ENCODE measurements at regions not wholly inside any gene's neighbourhood (a gene's known extent, or its start where the extent isn't known, plus 50 kb on each side); places are given as distances from the start of the nearest gene placed in this dataset. TPM values are rescaled to one million over a fixed set of nuclear protein-coding genes. Genes with fewer than 3 reads are reported as not detected.

- Histone ChIP-seq H3K9me3 (ENCODE audit: control insufficient read depth, insufficient read depth, low read length) (no peaks in the 10 kb centered on the region), H3K27ac (ENCODE audit: low read depth, low read length) (no peak overlapping the region), H3K27me3 (ENCODE audit: control insufficient read depth, insufficient read depth, low read length) (no peaks in the 10 kb centered on the region), H3K36me3 (ENCODE audit: control insufficient read depth, insufficient read depth, low read length) (no peaks in the 10 kb centered on the region), H3K4me3 (ENCODE audit: low read depth, low read length) (no peak overlapping the region), H3K4me1 (ENCODE audit: control insufficient read depth, insufficient read depth, low read length) (no peaks in the 10 kb centered on the region)
- no peak for DNase-seq (ENCODE audit: low read depth in 4 of 6, low spot score in 6 of 6)
- WGBS (ENCODE audit: insufficient coverage) = no CpG with 5 or more reads among the region's 2 CpGs
Measured at GRCh38 chr20:11852189-11852588, 65.5 kb upstream of the BTBD3 start.

GRCh38 chr20:11852811-11853210, 64.9 kb upstream of the BTBD3 start:
- H3K4me1 ChIP-seq (ENCODE audit: control insufficient read depth, insufficient read depth, low read length) = no peaks in the 10 kb centered on the region
- no CpG with 5 or more reads among the region's 1 CpG for WGBS (ENCODE audit: insufficient coverage)
- H3K27ac ChIP-seq (ENCODE audit: low read depth, low read length) = no peak overlapping the region
- H3K36me3 ChIP-seq (ENCODE audit: control insufficient read depth, insufficient read depth, low read length) = no peaks in the 10 kb centered on the region
- no peak for DNase-seq (ENCODE audit: low read depth in 4 of 6, low spot score in 6 of 6)
- H3K4me3 ChIP-seq (ENCODE audit: low read depth, low read length) = no peak overlapping the region
- H3K27me3 ChIP-seq (ENCODE audit: control insufficient read depth, insufficient read depth, low read length) = no peaks in the 10 kb centered on the region
- no peaks in the 10 kb centered on the region for H3K9me3 ChIP-seq (ENCODE audit: control insufficient read depth, insufficient read depth, low read length)

GRCh38 chr20:11853359-11853758, 64.3 kb upstream of the BTBD3 start:
- Histone ChIP-seq H3K4me1 (ENCODE audit: control insufficient read depth, insufficient read depth, low read length) (no peaks in the 10 kb centered on the region), H3K27me3 (ENCODE audit: control insufficient read depth, insufficient read depth, low read length) (no peaks in the 10 kb centered on the region), H3K36me3 (ENCODE audit: control insufficient read depth, insufficient read depth, low read length) (no peaks in the 10 kb centered on the region), H3K27ac (ENCODE audit: low read depth, low read length) (no peak overlapping the region), H3K4me3 (ENCODE audit: low read depth, low read length) (no peak overlapping the region), H3K9me3 (ENCODE audit: control insufficient read depth, insufficient read depth, low read length) (no peaks in the 10 kb centered on the region)
- no peak for DNase-seq (ENCODE audit: low read depth in 4 of 6, low spot score in 6 of 6)

GRCh38 chr20:11861479-11861878, 56.2 kb upstream of the BTBD3 start:
- H3K27ac ChIP-seq (ENCODE audit: low read depth, low read length) = no peak overlapping the region
- no peaks in the 10 kb centered on the region for H3K27me3 ChIP-seq (ENCODE audit: control insufficient read depth, insufficient read depth, low read length)
- H3K36me3 ChIP-seq (ENCODE audit: control insufficient read depth, insufficient read depth, low read length) = no peaks in the 10 kb centered on the region
- WGBS (ENCODE audit: insufficient coverage) = 34% methylated on average over 2 of the region's 3 CpGs
- no peaks in the 10 kb centered on the region for H3K9me3 ChIP-seq (ENCODE audit: control insufficient read depth, insufficient read depth, low read length)
- DNase-seq (ENCODE audit: low read depth in 4 of 6, low spot score in 6 of 6) = no peak
- no peak overlapping the region for H3K4me3 ChIP-seq (ENCODE audit: low read depth, low read length)
- H3K4me1 ChIP-seq (ENCODE audit: control insufficient read depth, insufficient read depth, low read length) = no peaks in the 10 kb centered on the region

- H3K4me1 ChIP-seq (ENCODE audit: control insufficient read depth, insufficient read depth, low read length) = no peaks in the 10 kb centered on the region
- WGBS (ENCODE audit: insufficient coverage) = 93% methylated on average over 2 of the region's 6 CpGs
- H3K4me3 ChIP-seq (ENCODE audit: low read depth, low read length) = no peak overlapping the region
- no peak overlapping the region for H3K27ac ChIP-seq (ENCODE audit: low read depth, low read length)
- no peaks in the 10 kb centered on the region for H3K9me3 ChIP-seq (ENCODE audit: control insufficient read depth, insufficient read depth, low read length)
- DNase-seq (ENCODE audit: low read depth in 4 of 6, low spot score in 6 of 6) = no peak
- H3K36me3 ChIP-seq (ENCODE audit: control insufficient read depth, insufficient read depth, low read length) = no peaks in the 10 kb centered on the region
- no peaks in the 10 kb centered on the region for H3K27me3 ChIP-seq (ENCODE audit: control insufficient read depth, insufficient read depth, low read length)
Measured at GRCh38 chr20:11867291-11867919, 50.3 kb upstream of the BTBD3 start.

Small RNA genes lying in the stretch of these regions (small RNA-seq; reads per million reads assigned to genes)
- gene AL080274.1 (ENCODE audit: low replicate concordance) (not detected), gene RN7SKP111 (ENCODE audit: low replicate concordance) (0.06 reads per million)

All from spinal cord (tissue), 10 donors.